Fibroblast of skin of left quadriceps (primary cell): ENCODE measurements at regions not wholly inside any gene's neighbourhood (a gene's known extent, or its start where the extent isn't known, plus 50 kb on each side); places are given as distances from the start of the nearest gene placed in this dataset.

Source experiments
- DNase-seq, 2 experiments: peaks; one replicate each; pipeline ENCODE4 v3.0.0-alpha.2; 2013; ENCODE audit warnings: low read depth in 2 of 2

- DNase-seq: no peak
Measured at GRCh38 chr4:180966312-180966711, 1276.9 kb upstream of the TENM3 start.

GRCh38 chr4:180967936-180968335 lies 1275.3 kb upstream of the TENM3 start:
- no peak for DNase-seq

- no peak for DNase-seq
Measured at GRCh38 chr4:180973894-180974293, 1269.3 kb upstream of the TENM3 start.

- DNase-seq: no peak
Measured at GRCh38 chr4:180990931-180991330, 1252.3 kb upstream of the TENM3 start.

- DNase-seq: no peak
Measured at GRCh38 chr4:180993244-180993836, 1249.9 kb upstream of the TENM3 start.

GRCh38 chr4:180994722-180995121 lies 1248.5 kb upstream of the TENM3 start:
- no peak for DNase-seq

GRCh38 chr4:180999217-180999616 lies 1244.0 kb upstream of the TENM3 start:
- no peak for DNase-seq

- peak; percentile 42 to 44 for DNase-seq
Measured at GRCh38 chr4:181004056-181004455, 1239.1 kb upstream of the TENM3 start.

GRCh38 chr4:181006499-181007260 lies 1236.5 kb upstream of the TENM3 start:
- DNase-seq: no peak

GRCh38 chr4:181007751-181008150 lies 1235.5 kb upstream of the TENM3 start:
- no peak for DNase-seq

GRCh38 chr4:181008164-181008563 lies 1235.0 kb upstream of the TENM3 start:
- DNase-seq: peak in 1 of 2 experiments; percentile 15

- DNase-seq: no peak
Measured at GRCh38 chr4:181013162-181013561, 1230.0 kb upstream of the TENM3 start.

GRCh38 chr4:181017038-181017437 lies 1226.2 kb upstream of the TENM3 start:
- no peak for DNase-seq

GRCh38 chr4:181018472-181018871 lies 1224.7 kb upstream of the TENM3 start:
- no peak for DNase-seq

GRCh38 chr4:181018913-181019312 lies 1224.3 kb upstream of the TENM3 start:
- no peak for DNase-seq

GRCh38 chr4:181020456-181020855 lies 1222.7 kb upstream of the TENM3 start:
- DNase-seq: no peak

- no peak for DNase-seq
Measured at GRCh38 chr4:181021213-181021612, 1222.0 kb upstream of the TENM3 start.

- peak; percentile 63 to 65 for DNase-seq
Measured at GRCh38 chr4:181030135-181030921, 1212.9 kb upstream of the TENM3 start.

GRCh38 chr4:181030961-181031360 lies 1212.2 kb upstream of the TENM3 start:
- peak in 1 of 2 experiments; percentile 16 for DNase-seq

- DNase-seq: no peak
Measured at GRCh38 chr4:181043486-181043885, 1199.7 kb upstream of the TENM3 start.

GRCh38 chr4:181046809-181047208 lies 1196.4 kb upstream of the TENM3 start:
- DNase-seq: no peak

- no peak for DNase-seq
Measured at GRCh38 chr4:181051931-181052330, 1191.3 kb upstream of the TENM3 start.

GRCh38 chr4:181061787-181062186 lies 1181.4 kb upstream of the TENM3 start:
- no peak for DNase-seq
